ENCODE measurements at regions not wholly inside any gene's neighbourhood (a gene's known extent, or its start where the extent isn't known, plus 50 kb on each side); places are given as distances from the start of the nearest gene placed in this dataset.

- no peak overlapping the region for H3K23ac ChIP-seq (ENCODE audit: low read depth, low read length, poor library complexity)
- no peak overlapping the region for H3K27ac ChIP-seq (replicated peaks; ENCODE audit: low read length)
- H3K18ac ChIP-seq (ENCODE audit: low read length) = no peak overlapping the region
- no peaks in the 10 kb centered on the region for H3K9me3 ChIP-seq (replicated peaks in 1 of 2; ENCODE audit: control insufficient read depth in 2 of 2, insufficient read depth in 1 of 2, low read depth in 1 of 2, low read length in 2 of 2)
- no peaks in the 10 kb centered on the region for H3K27me3 ChIP-seq (ENCODE audit: control insufficient read depth in 3 of 3, insufficient read depth in 3 of 3, low read depth in 1 of 3, low read length in 3 of 3)
- H3K79me1 ChIP-seq (ENCODE audit: low read depth, low read length) = no peaks in the 10 kb centered on the region
- no peak overlapping the region for H3K4me2 ChIP-seq (ENCODE audit: insufficient read depth, low read length, poor library complexity, severe bottlenecking)
- H2BK5ac ChIP-seq (ENCODE audit: low read length) = no peak overlapping the region
- H3K4me1 ChIP-seq (ENCODE audit: control insufficient read depth in 2 of 2, insufficient read depth in 1 of 2, low read depth in 1 of 2, low read length in 2 of 2) = peaks cover 14 to 18% of the 10 kb centered on the region in 2 donors
- no peak overlapping the region for H3K4me3 ChIP-seq (ENCODE audit: low read length in 2 of 2)
- no peak overlapping the region for H4K91ac ChIP-seq (ENCODE audit: low read depth, low read length, poor library complexity)
- no peak overlapping the region for H2AK5ac ChIP-seq (ENCODE audit: low read depth, low read length)
- DNase-seq (ENCODE audit: low spot score) = peak; percentile 58
- H4K8ac ChIP-seq (ENCODE audit: low read depth, low read length) = no peak overlapping the region
- H3K9ac ChIP-seq (ENCODE audit: low read depth, low read length, poor library complexity) = no peak overlapping the region
- no CpG with 5 or more reads among the region's 4 CpGs for WGBS, 2 donors (ENCODE audit: extremely low coverage in 2 of 2, insufficient read length in 2 of 2, insufficient replicate concordance in 1 of 2)
- H3K4ac ChIP-seq (ENCODE audit: low read length) = no peak overlapping the region
- H3K14ac ChIP-seq (ENCODE audit: low read length) = no peak overlapping the region
- H2BK12ac ChIP-seq (ENCODE audit: low read length) = no peak overlapping the region
- H2BK15ac ChIP-seq (ENCODE audit: low read length) = no peak overlapping the region
- no peaks in the 10 kb centered on the region for H3K36me3 ChIP-seq (replicated peaks in 1 of 2; ENCODE audit: control insufficient read depth in 2 of 2, insufficient read depth in 2 of 2, low read length in 2 of 2)
- H2AFZ ChIP-seq (ENCODE audit: low read length) = no peak overlapping the region
- H2BK120ac ChIP-seq (ENCODE audit: low read depth, low read length) = no peak overlapping the region
Observed at GRCh38 chr6:88538130-88538706, 372.1 kb upstream of the CNR1 start.

DNA sequence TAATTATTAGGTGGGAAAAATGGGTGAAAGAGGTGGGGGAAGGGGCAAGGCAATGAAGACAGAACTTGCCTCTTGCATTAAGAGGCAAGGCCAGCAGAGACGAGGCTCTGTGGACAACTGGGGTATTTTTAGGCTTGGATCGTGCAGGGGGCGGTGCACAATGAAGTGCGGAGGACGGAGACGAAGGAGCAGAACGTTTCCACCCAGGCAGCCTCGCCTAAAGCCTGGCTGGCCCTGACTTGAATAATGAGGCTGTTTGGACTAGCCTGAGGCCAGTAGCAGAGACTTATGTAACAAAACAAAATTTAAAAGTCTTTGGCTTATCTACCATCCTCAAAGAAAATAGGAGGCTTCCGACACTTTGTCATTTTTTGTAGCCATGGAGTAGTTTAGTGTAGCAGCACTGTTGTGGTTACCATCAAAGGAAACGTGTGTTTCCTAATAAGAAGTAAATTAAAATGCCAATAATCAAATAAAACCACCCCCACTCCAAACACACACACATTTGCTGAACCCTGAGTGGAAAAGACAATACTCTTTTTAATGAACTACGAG is 370.0 kb upstream of the CNR1 start:
- Histone ChIP-seq H3K79me1 (ENCODE audit: low read depth, low read length) (no peaks in the 10 kb centered on the region), H2BK120ac (ENCODE audit: low read depth, low read length) (no peak overlapping the region), H3K9ac (ENCODE audit: low read depth, low read length, poor library complexity) (no peak overlapping the region), H3K36me3 (replicated peaks in 1 of 2; ENCODE audit: control insufficient read depth in 2 of 2, insufficient read depth in 2 of 2, low read length in 2 of 2) (no peaks in the 10 kb centered on the region), H2BK12ac (ENCODE audit: low read length) (no peak overlapping the region), H4K8ac (ENCODE audit: low read depth, low read length) (no peak overlapping the region), H2AFZ (ENCODE audit: low read length) (no peak overlapping the region), H3K4me3 (ENCODE audit: low read length in 2 of 2) (no peak overlapping the region), H3K14ac (ENCODE audit: low read length) (no peak overlapping the region), H3K4me2 (ENCODE audit: insufficient read depth, low read length, poor library complexity, severe bottlenecking) (no peak overlapping the region), H3K27me3 (ENCODE audit: control insufficient read depth in 3 of 3, insufficient read depth in 3 of 3, low read depth in 1 of 3, low read length in 3 of 3) (no peaks in the 10 kb centered on the region), H2BK15ac (ENCODE audit: low read length) (no peak overlapping the region), H3K18ac (ENCODE audit: low read length) (no peak overlapping the region), H4K91ac (ENCODE audit: low read depth, low read length, poor library complexity) (no peak overlapping the region), H3K4ac (ENCODE audit: low read length) (no peak overlapping the region), H3K23ac (ENCODE audit: low read depth, low read length, poor library complexity) (no peak overlapping the region), H3K4me1 (ENCODE audit: control insufficient read depth in 2 of 2, insufficient read depth in 1 of 2, low read depth in 1 of 2, low read length in 2 of 2) (peaks cover 12 to 18% of the 10 kb centered on the region in 2 donors), H2BK5ac (ENCODE audit: low read length) (no peak overlapping the region), H3K9me3 (replicated peaks in 1 of 2; ENCODE audit: control insufficient read depth in 2 of 2, insufficient read depth in 1 of 2, low read depth in 1 of 2, low read length in 2 of 2) (no peaks in the 10 kb centered on the region), H2AK5ac (ENCODE audit: low read depth, low read length) (no peak overlapping the region), H3K27ac (replicated peaks; ENCODE audit: low read length) (no peak overlapping the region)
- DNase-seq (ENCODE audit: low spot score) = no peak
- no CpG with 5 or more reads among the region's 11 CpGs for WGBS, 2 donors (ENCODE audit: extremely low coverage in 2 of 2, insufficient read length in 2 of 2, insufficient replicate concordance in 1 of 2)

DNA sequence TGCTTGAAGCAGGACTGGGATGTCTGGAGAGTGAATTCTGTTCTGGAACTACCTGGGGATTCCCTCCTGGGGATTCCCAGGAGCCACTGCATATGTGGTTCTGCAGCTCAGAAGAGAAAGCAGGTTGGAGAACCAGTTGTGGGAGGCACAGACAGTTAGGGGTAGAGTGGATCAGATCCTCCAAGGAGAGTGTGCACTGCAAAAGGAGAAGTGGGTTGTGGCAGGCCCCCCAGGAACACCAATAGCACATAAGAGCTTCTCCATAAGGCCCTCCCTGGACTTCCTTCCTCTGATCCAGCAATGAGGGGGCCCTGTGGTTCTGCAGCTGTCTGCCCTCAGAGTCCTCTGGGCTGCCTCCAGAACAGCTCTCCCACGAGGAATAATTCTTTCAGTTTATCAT is 369.2 kb upstream of the CNR1 start:
- no peaks in the 10 kb centered on the region for H3K9me3 ChIP-seq (replicated peaks in 1 of 2; ENCODE audit: control insufficient read depth in 2 of 2, insufficient read depth in 1 of 2, low read depth in 1 of 2, low read length in 2 of 2)
- H3K4me1 ChIP-seq (ENCODE audit: control insufficient read depth in 2 of 2, insufficient read depth in 1 of 2, low read depth in 1 of 2, low read length in 2 of 2) = peaks cover 11 to 12% of the 10 kb centered on the region in 2 donors
- H3K18ac ChIP-seq (ENCODE audit: low read length) = no peak overlapping the region
- no peaks in the 10 kb centered on the region for H3K79me1 ChIP-seq (ENCODE audit: low read depth, low read length)
- H3K4me2 ChIP-seq (ENCODE audit: insufficient read depth, low read length, poor library complexity, severe bottlenecking) = no peak overlapping the region
- no peaks in the 10 kb centered on the region for H3K36me3 ChIP-seq (replicated peaks in 1 of 2; ENCODE audit: control insufficient read depth in 2 of 2, insufficient read depth in 2 of 2, low read length in 2 of 2)
- DNase-seq (ENCODE audit: low spot score) = no peak
- H3K14ac ChIP-seq (ENCODE audit: low read length) = no peak overlapping the region
- no peak overlapping the region for H2AFZ ChIP-seq (ENCODE audit: low read length)
- no peak overlapping the region for H2BK5ac ChIP-seq (ENCODE audit: low read length)
- no peak overlapping the region for H2AK5ac ChIP-seq (ENCODE audit: low read depth, low read length)
- no CpG with 5 or more reads among the region's 1 CpG for WGBS, 2 donors (ENCODE audit: extremely low coverage in 2 of 2, insufficient read length in 2 of 2, insufficient replicate concordance in 1 of 2)
- H4K8ac ChIP-seq (ENCODE audit: low read depth, low read length) = no peak overlapping the region
- no peak overlapping the region for H4K91ac ChIP-seq (ENCODE audit: low read depth, low read length, poor library complexity)
- no peak overlapping the region for H2BK12ac ChIP-seq (ENCODE audit: low read length)
- no peak overlapping the region for H3K9ac ChIP-seq (ENCODE audit: low read depth, low read length, poor library complexity)
- H3K27ac ChIP-seq (replicated peaks; ENCODE audit: low read length) = no peak overlapping the region
- no peak overlapping the region for H2BK15ac ChIP-seq (ENCODE audit: low read length)
- H3K4me3 ChIP-seq (ENCODE audit: low read length in 2 of 2) = no peak overlapping the region
- H3K27me3 ChIP-seq (ENCODE audit: control insufficient read depth in 3 of 3, insufficient read depth in 3 of 3, low read depth in 1 of 3, low read length in 3 of 3) = no peaks in the 10 kb centered on the region
- H3K4ac ChIP-seq (ENCODE audit: low read length) = no peak overlapping the region
- H2BK120ac ChIP-seq (ENCODE audit: low read depth, low read length) = no peak overlapping the region
- no peak overlapping the region for H3K23ac ChIP-seq (ENCODE audit: low read depth, low read length, poor library complexity)

DNA sequence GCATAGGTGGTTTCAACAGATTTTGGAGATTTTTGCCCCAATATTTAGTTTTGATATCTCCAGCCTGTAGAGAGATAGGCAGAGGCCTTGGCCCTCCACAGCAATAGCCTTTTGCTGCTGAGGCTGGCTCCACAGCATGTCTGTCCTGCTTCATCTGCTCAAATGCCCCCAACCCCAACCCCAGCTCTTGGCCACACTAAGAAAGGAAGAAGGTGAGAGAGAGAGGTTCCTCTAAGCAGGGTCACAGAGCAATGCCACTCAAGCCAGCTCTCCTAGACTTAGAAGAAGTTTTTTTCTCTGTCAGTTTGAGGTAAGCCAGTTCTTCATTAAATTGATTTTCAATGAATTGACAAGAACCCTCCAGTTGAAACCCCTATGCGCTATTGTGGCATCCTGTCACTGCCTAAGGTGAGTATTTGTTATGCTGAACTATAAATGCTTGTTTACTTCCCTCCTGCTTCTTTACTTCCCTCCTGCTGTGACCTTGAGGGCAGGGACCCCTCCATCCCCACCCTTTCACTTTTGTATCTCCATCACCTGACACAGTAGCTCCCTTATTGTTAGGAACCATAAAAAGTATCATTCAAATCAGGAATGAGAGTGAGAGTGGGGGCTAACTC is 366.2 kb upstream of the CNR1 start:
- Histone ChIP-seq H3K14ac (ENCODE audit: low read length) (no peak overlapping the region), H3K18ac (ENCODE audit: low read length) (no peak overlapping the region), H2BK12ac (ENCODE audit: low read length) (no peak overlapping the region), H4K91ac (ENCODE audit: low read depth, low read length, poor library complexity) (no peak overlapping the region), H3K36me3 (replicated peaks in 1 of 2; ENCODE audit: control insufficient read depth in 2 of 2, insufficient read depth in 2 of 2, low read length in 2 of 2) (no peaks in the 10 kb centered on the region), H3K9ac (ENCODE audit: low read depth, low read length, poor library complexity) (no peak overlapping the region), H2AFZ (ENCODE audit: low read length) (no peak overlapping the region), H3K4me1 (ENCODE audit: control insufficient read depth in 2 of 2, insufficient read depth in 1 of 2, low read depth in 1 of 2, low read length in 2 of 2) (no peaks in the 10 kb centered on the region), H3K23ac (ENCODE audit: low read depth, low read length, poor library complexity) (no peak overlapping the region), H3K27ac (replicated peaks; ENCODE audit: low read length) (no peak overlapping the region), H2BK5ac (ENCODE audit: low read length) (no peak overlapping the region), H3K79me1 (ENCODE audit: low read depth, low read length) (no peaks in the 10 kb centered on the region), H2AK5ac (ENCODE audit: low read depth, low read length) (no peak overlapping the region), H3K9me3 (replicated peaks in 1 of 2; ENCODE audit: control insufficient read depth in 2 of 2, insufficient read depth in 1 of 2, low read depth in 1 of 2, low read length in 2 of 2) (peaks cover 0 to 1% of the 10 kb centered on the region in 2 donors), H3K4ac (ENCODE audit: low read length) (no peak overlapping the region), H3K4me2 (ENCODE audit: insufficient read depth, low read length, poor library complexity, severe bottlenecking) (no peak overlapping the region), H3K4me3 (ENCODE audit: low read length in 2 of 2) (no peak overlapping the region), H3K27me3 (ENCODE audit: control insufficient read depth in 3 of 3, insufficient read depth in 3 of 3, low read depth in 1 of 3, low read length in 3 of 3) (no peaks in the 10 kb centered on the region), H2BK120ac (ENCODE audit: low read depth, low read length) (no peak overlapping the region), H4K8ac (ENCODE audit: low read depth, low read length) (no peak overlapping the region), H2BK15ac (ENCODE audit: low read length) (no peak overlapping the region)
- DNase-seq (ENCODE audit: low spot score) = no peak
- WGBS, 2 donors (ENCODE audit: extremely low coverage in 2 of 2, insufficient read length in 2 of 2, insufficient replicate concordance in 1 of 2) = no CpG with 5 or more reads among the region's 1 CpG
